Left kidney (tissue), 1 donor: ENCODE measurements at regions not wholly inside any gene's neighbourhood (a gene's known extent, or its start where the extent isn't known, plus 50 kb on each side); places are given as distances from the start of the nearest gene placed in this dataset.
"Not testable (repeated sequence)": the region's sequence is repeated elsewhere in the genome, so short reads cannot be mapped to it uniquely, and the experiment has no call there.

Experiments
- DNase-seq: peaks from one replicate; pipeline ENCODE4 v3.0.0-alpha.2; 2013

- no peak for DNase-seq
Observed at GRCh38 chr10:121335386-121335925, 262.8 kb downstream of the FGFR2 start.

GRCh38 chr10:121337427-121337826 lies 260.8 kb downstream of the FGFR2 start:
- DNase-seq: no peak

- DNase-seq: no peak
Observed at GRCh38 chr10:121338206-121338980, 259.9 kb downstream of the FGFR2 start.

- DNase-seq: no peak
Observed at GRCh38 chr10:121339114-121339513, 259.1 kb downstream of the FGFR2 start.

- DNase-seq: no peak
Observed at GRCh38 chr10:121340271-121340831, 257.9 kb downstream of the FGFR2 start.

- DNase-seq: no peak
Observed at GRCh38 chr10:121351540-121351939, 246.7 kb downstream of the FGFR2 start.

- no peak for DNase-seq
Observed at GRCh38 chr10:121352231-121352855, 245.9 kb downstream of the FGFR2 start.

GRCh38 chr10:121355161-121355560 lies 243.1 kb downstream of the FGFR2 start:
- no peak for DNase-seq

- no peak for DNase-seq
Observed at GRCh38 chr10:121356183-121356582, 242.1 kb downstream of the FGFR2 start.

- no peak for DNase-seq
Observed at GRCh38 chr10:121357401-121357800, 240.8 kb downstream of the FGFR2 start.

GRCh38 chr10:121362026-121362425 lies 236.2 kb downstream of the FGFR2 start:
- no peak for DNase-seq

- DNase-seq: no peak
Observed at GRCh38 chr10:121365566-121365965, 232.7 kb downstream of the FGFR2 start.

- no peak for DNase-seq
Observed at GRCh38 chr10:121368347-121369025, 229.8 kb downstream of the FGFR2 start.

GRCh38 chr10:121369616-121370015 lies 228.6 kb downstream of the FGFR2 start:
- DNase-seq: no peak

- no peak for DNase-seq
Observed at GRCh38 chr10:121371836-121372235, 226.4 kb downstream of the FGFR2 start.

GRCh38 chr10:121373411-121373810 lies 224.8 kb downstream of the FGFR2 start:
- no peak for DNase-seq

GRCh38 chr10:121374121-121374520 lies 224.1 kb downstream of the FGFR2 start:
- DNase-seq: no peak

- no peak for DNase-seq
Observed at GRCh38 chr10:121375172-121375571, 223.1 kb downstream of the FGFR2 start.

- DNase-seq: no peak
Observed at GRCh38 chr10:121378251-121378801, 219.9 kb downstream of the FGFR2 start.

GRCh38 chr10:121379013-121379412 lies 219.2 kb downstream of the FGFR2 start:
- DNase-seq: no peak

GRCh38 chr10:121380211-121380610 lies 218.0 kb downstream of the FGFR2 start:
- no peak for DNase-seq

- DNase-seq: not testable (repeated sequence)
Observed at GRCh38 chr10:121382029-121382520, 216.2 kb downstream of the FGFR2 start.
